ENCODE measurements at regions not wholly inside any gene's neighbourhood (a gene's known extent, or its start where the extent isn't known, plus 50 kb on each side); places are given as distances from the start of the nearest gene placed in this dataset.

DNA sequence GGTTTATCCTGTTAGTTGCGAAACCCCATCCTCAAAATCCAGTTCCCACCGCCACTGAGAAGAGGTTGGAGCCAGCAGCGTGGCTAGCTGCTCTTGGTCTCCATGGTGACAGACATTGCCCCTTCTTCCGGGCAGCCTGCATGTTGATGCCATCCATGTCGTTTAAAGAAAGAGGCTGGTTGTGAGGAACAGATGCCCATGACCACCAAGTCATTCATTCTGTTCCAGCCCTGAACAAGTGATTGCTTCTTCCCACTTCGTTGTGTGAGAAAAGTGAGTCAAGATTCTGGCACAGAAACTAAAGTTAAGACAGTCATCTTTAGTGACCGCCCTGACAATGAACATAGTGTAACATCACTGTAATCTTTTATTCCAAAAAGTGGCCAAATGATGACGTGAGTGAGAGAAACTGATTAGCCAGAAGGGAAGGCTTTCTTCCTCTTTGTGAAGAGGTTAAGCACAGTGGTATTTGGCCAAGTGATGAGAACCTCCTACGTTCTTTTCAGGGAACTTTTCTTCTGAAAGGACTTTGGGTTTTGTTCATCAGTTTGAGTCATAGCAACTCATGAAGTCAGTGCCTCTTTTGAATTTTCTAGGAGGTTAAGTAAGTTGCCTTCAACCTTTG is 272.5 kb downstream of the GALR1 start:
- H3K4me3 ChIP-seq (ENCODE audit: low read depth, low read length): no peak overlapping the region
- no peak for DNase-seq (ENCODE audit: low read depth)
- TF ChIP-seq CTCF (IDR thresholded peaks at IDR 0.05; ENCODE audit: insufficient read depth, low read length): no peak

DNA sequence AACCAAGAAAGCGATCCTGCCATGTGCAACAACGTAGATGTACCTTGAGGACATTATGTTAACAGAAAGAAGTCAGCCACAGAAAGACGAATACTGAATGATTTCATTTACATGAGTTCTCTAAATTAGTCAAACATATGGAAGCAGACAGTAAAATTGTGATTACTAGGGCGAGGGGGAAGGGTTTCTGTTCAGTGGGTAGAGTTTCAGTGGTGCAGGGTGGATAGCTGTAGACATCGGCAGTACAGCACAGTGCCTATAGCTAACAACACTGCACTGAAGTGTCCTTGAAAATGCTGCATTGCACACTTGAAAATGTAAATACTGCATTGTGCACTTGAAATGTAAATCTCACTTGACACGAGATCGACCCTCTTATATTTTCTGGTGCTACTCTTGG is 275.3 kb downstream of the GALR1 start:
- no peak for DNase-seq (ENCODE audit: low read depth)
- TF ChIP-seq CTCF (IDR thresholded peaks at IDR 0.05; ENCODE audit: insufficient read depth, low read length): no peak
- no peak overlapping the region for H3K4me3 ChIP-seq (ENCODE audit: low read depth, low read length)

DNA sequence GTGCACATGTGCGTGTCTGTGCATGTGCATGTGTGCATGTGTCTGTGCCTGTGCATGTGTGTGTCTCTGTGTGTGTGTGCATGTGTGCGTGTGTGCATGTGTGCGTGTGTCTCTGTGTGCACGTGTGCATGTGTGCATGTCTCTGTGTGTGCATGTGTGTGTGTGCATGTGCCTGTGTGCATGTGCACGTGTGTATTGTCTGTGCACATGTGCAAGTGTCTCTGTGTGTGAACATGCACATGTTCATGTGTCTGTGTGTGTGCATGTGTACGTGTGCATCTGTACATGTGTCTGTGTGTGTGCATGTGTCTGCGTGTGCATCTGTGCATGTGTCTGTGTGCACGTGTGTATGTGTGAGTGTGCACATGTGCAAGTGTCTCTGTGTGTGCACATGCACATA is 277.3 kb downstream of the GALR1 start:
- no peak overlapping the region for H3K4me3 ChIP-seq (ENCODE audit: low read depth, low read length)
- no peak for DNase-seq (ENCODE audit: low read depth)
- TF ChIP-seq CTCF (IDR thresholded peaks at IDR 0.05; ENCODE audit: insufficient read depth, low read length): no peak

DNA sequence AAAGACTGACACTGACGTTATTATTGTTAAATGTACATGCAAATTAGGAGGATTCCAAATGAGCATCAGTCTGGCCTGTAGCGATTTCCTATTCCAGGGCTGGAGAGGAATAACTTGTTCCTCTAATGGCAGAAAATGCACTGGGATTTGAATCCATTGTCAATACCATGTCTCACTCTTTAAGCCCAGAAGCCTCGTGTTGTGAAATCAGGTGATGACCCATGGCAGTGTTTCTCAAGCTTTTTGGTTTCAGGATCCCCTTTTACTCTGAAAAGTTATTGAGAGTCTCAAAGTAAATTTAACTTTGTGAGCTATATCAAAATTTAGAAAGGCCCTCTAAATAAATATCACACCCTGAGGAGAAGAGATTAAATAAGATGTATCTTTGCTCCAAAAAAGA is 279.2 kb downstream of the GALR1 start:
- TF ChIP-seq CTCF (IDR thresholded peaks at IDR 0.05; ENCODE audit: insufficient read depth, low read length): no peak
- DNase-seq (ENCODE audit: low read depth): no peak
- H3K4me3 ChIP-seq (ENCODE audit: low read depth, low read length): no peak overlapping the region

- no peak for DNase-seq (ENCODE audit: low read depth)
- TF ChIP-seq CTCF (IDR thresholded peaks at IDR 0.05; ENCODE audit: insufficient read depth, low read length): no peak
- no peak overlapping the region for H3K4me3 ChIP-seq (ENCODE audit: low read depth, low read length)
These were observed 280.0 kb downstream of the GALR1 start for GRCh38 chr18:77529492-77530176.

GRCh38 chr18:77530732-77531131 is 281.1 kb downstream of the GALR1 start:
- no peak for DNase-seq (ENCODE audit: low read depth)
- no peak overlapping the region for H3K4me3 ChIP-seq (ENCODE audit: low read depth, low read length)
- TF ChIP-seq CTCF (IDR thresholded peaks at IDR 0.05; ENCODE audit: insufficient read depth, low read length): no peak

Measured in fibroblast of the aortic adventitia (primary cell).